Right forelimb (tissue), 1 donor: ENCODE measurements at regions not wholly inside any gene's neighbourhood (a gene's known extent, or its start where the extent isn't known, plus 50 kb on each side); places are given as distances from the start of the nearest gene placed in this dataset.
"Not testable (repeated sequence)": the region's sequence is repeated elsewhere in the genome, so short reads cannot be mapped to it uniquely, and the experiment has no call there.

ENCODE experiments used
- DNase-seq: peaks from one replicate; pipeline ENCODE4 v3.0.0-alpha.2; 2018

GRCh38 chr12:131399000-131399399, 311.9 kb upstream of the SFSWAP start:
- DNase-seq = no peak

- DNase-seq = not testable (repeated sequence)
These were observed 310.1 kb upstream of the SFSWAP start for GRCh38 chr12:131400668-131401294.

- not testable (repeated sequence) for DNase-seq
These were observed 308.8 kb upstream of the SFSWAP start for GRCh38 chr12:131401907-131402633.

- DNase-seq = no peak
These were observed 308.0 kb upstream of the SFSWAP start for GRCh38 chr12:131402781-131403396.

GRCh38 chr12:131403676-131404075, 307.2 kb upstream of the SFSWAP start:
- no peak for DNase-seq

- no peak for DNase-seq
These were observed 306.2 kb upstream of the SFSWAP start for GRCh38 chr12:131404705-131405104.

GRCh38 chr12:131407221-131408035, 303.5 kb upstream of the SFSWAP start:
- no peak for DNase-seq

GRCh38 chr12:131408036-131408365, 302.9 kb upstream of the SFSWAP start:
- no peak for DNase-seq

- DNase-seq = no peak
These were observed 302.4 kb upstream of the SFSWAP start for GRCh38 chr12:131408484-131408883.

GRCh38 chr12:131409211-131409610, 301.7 kb upstream of the SFSWAP start:
- DNase-seq = no peak

- not testable (repeated sequence) for DNase-seq
These were observed 299.1 kb upstream of the SFSWAP start for GRCh38 chr12:131411827-131412226.

- no peak for DNase-seq
These were observed 297.9 kb upstream of the SFSWAP start for GRCh38 chr12:131413006-131413405.

GRCh38 chr12:131413471-131413870, 297.4 kb upstream of the SFSWAP start:
- no peak for DNase-seq

- DNase-seq = not testable (repeated sequence)
These were observed 296.6 kb upstream of the SFSWAP start for GRCh38 chr12:131414155-131414922.

- no peak for DNase-seq
These were observed 295.1 kb upstream of the SFSWAP start for GRCh38 chr12:131415781-131416180.

GRCh38 chr12:131418121-131418520, 292.8 kb upstream of the SFSWAP start:
- DNase-seq = no peak

- DNase-seq = no peak
These were observed 292.0 kb upstream of the SFSWAP start for GRCh38 chr12:131418884-131419283.

GRCh38 chr12:131420867-131421447, 289.9 kb upstream of the SFSWAP start:
- DNase-seq = no peak

- no peak for DNase-seq
These were observed 289.2 kb upstream of the SFSWAP start for GRCh38 chr12:131421509-131422186.

- DNase-seq = no peak
These were observed 288.7 kb upstream of the SFSWAP start for GRCh38 chr12:131422187-131422520.

- DNase-seq = no peak
These were observed 288.1 kb upstream of the SFSWAP start for GRCh38 chr12:131422744-131423143.

GRCh38 chr12:131424270-131424669, 286.6 kb upstream of the SFSWAP start:
- DNase-seq = no peak
